HFF-Myc (cell line): ENCODE measurements at regions not wholly inside any gene's neighbourhood (a gene's known extent, or its start where the extent isn't known, plus 50 kb on each side); places are given as distances from the start of the nearest gene placed in this dataset.

Source experiments
- DNase-seq: peaks from one replicate; pipeline ENCODE4 v3.0.0-alpha.2; 2011; ENCODE audit warnings: low read depth; ENCODE audit errors: extremely low read depth
- H3K4me3 ChIP-seq: replicated peaks from 2 replicates; pipeline ENCODE4 v1.5.1; 2011; ENCODE audit warnings: low read depth, mild to moderate bottlenecking, control low read depth, low read length
- CTCF ChIP-seq: IDR thresholded peaks from 2 replicates; pipeline ENCODE4 v1.5.1; 2012; ENCODE audit warnings: mild to moderate bottlenecking, low read depth, low read length, control low read depth; ENCODE audit errors: missing control alignments

DNA sequence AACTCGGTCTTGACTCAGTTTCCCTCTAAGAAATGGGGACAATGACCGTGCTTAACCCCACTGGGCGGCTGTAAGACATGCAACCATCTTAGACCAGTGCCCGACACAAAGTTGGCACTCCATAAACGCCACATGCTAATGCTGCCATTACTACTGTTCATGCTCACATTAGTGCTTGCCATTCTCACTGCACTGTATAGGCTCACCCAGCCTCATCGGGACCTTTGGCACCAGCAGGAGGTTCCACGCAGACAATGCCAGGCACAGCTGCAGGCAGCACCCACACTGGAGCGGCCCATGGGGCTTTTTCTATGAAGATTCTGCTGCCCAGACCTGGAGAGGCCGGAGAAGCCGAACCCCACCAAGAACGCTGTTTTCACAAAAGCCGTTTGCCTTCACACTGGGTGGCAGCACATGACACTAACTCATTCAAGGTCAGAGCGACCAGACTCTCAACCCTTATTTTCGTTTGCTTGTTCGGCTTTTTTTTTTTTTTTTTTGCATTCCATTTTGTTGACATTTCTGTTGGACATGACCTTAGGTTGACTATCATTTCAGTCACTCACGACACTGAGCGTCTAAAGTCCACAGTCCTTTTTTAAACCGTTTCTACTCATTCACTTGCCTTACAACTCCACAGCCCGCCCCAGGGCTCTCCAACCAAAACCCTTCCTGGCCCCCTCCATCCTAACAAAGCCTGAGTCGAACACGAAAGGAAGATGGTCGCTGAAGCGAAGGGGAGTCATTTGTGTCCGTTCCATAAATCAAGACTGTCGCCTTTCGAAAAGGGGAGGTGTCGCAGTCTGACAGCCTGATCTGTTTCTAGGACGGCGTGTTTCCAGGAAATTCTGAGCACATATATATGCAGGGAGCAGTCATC, 124.4 kb upstream of the RNF32 start:
- no peak overlapping the region for H3K4me3 ChIP-seq
- TF ChIP-seq CTCF: no peak
- no peak for DNase-seq

GRCh38 chr7:156514851-156515250, 125.7 kb upstream of the RNF32 start:
- TF ChIP-seq CTCF: no peak
- DNase-seq: no peak
- no peak overlapping the region for H3K4me3 ChIP-seq

DNA sequence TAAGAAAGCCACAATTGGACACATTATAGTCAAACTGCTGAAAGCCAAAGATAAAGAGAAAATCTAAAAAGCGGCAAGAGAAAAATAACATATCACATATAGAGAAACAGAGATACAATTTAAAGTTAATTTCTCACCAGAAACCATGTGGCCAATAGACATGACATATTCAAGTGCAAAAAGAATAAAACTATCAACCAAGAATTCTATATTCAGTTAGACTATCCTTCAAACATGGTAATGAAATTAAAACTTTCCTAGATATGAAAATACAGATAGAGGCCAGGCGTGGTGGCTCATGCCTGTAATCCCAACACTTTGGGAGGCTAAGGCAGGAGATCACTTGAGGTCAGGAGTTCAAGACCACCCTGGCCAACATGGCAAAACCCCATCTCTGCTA, 129.1 kb upstream of the RNF32 start:
- no peak for TF ChIP-seq CTCF
- no peak for DNase-seq
- no peak overlapping the region for H3K4me3 ChIP-seq

DNA sequence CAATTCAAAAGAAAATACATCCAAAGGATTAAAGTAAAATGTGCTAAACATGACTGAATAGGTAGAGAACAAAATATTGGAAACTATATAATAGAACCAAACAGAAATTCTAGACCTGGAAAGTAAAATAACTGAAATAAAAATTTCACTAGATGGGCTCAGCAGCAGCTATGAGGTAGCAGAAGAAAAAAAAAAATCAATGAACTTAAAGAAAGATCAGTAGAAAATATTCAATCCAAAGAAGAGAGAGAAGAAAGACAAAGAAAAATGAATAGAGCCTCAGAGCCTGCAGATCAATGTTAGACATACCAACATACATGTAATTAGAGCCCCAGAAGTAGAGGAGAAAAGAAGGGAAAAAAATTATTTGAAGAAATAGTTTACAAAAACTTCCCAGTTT, 129.6 kb upstream of the RNF32 start:
- no peak overlapping the region for H3K4me3 ChIP-seq
- no peak for DNase-seq
- TF ChIP-seq CTCF: no peak

DNA sequence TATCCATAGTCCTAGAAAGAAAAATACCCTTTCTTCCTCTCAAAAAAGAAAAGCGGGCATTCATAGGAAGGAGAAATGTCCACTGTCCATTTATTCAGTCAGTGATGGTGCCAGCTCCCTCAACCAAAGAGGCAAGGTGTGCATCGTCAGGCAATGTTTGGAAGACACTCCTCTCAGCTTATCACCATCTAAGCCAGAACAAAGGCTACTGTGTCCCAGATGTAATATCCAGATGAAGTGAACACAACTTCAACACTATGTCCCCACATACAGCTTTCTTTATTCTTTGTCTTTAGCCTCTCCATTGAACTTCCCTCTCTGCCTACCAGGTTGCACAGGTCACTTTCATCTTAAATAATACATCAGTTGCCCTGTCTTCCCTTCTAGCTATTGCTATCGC, 131.4 kb upstream of the RNF32 start:
- no peak for TF ChIP-seq CTCF
- no peak overlapping the region for H3K4me3 ChIP-seq
- no peak for DNase-seq

GRCh38 chr7:156505876-156506275, 134.7 kb upstream of the RNF32 start:
- H3K4me3 ChIP-seq: no peak overlapping the region
- TF ChIP-seq CTCF: no peak
- DNase-seq: no peak
